ENCODE measurements at regions not wholly inside any gene's neighbourhood (a gene's known extent, or its start where the extent isn't known, plus 50 kb on each side); places are given as distances from the start of the nearest gene placed in this dataset.
"Not testable (repeated sequence)": the region's sequence is repeated elsewhere in the genome, so short reads cannot be mapped to it uniquely, and the experiment has no call there.

- no peak for FAIRE-seq
- Histone ChIP-seq H4K20me1 (ENCODE audit: insufficient read depth, low read length) (no peaks in the 10 kb centered on the region), H3K9me3 (ENCODE audit: insufficient read depth, low read depth, low read length) (no peaks in the 10 kb centered on the region), H3K27ac (ENCODE audit: low read depth, low read length) (no peak overlapping the region), H3K9ac (ENCODE audit: low read length) (no peak overlapping the region), H3K4me2 (ENCODE audit: low read length) (no peak overlapping the region), H3K36me3 (ENCODE audit: insufficient read depth, low read length) (no peaks in the 10 kb centered on the region), H3K79me2 (ENCODE audit: insufficient read depth, low read length) (no peaks in the 10 kb centered on the region), H2AFZ (ENCODE audit: low read depth, low read length) (no peak overlapping the region), H3K27me3 (ENCODE audit: insufficient read depth, low read length) (no peaks in the 10 kb centered on the region), H3K4me3 (ENCODE audit: insufficient read depth, low read depth, low read length) (no peak overlapping the region), H3K4me1 (ENCODE audit: insufficient read depth, low read length) (no peaks in the 10 kb centered on the region)
- H3K4me1 Mint-ChIP-seq (ENCODE audit: low read depth, unreplicated experiment), result no peaks in the 10 kb centered on the region
- H3K4me3 Mint-ChIP-seq (ENCODE audit: unreplicated experiment), result no peak overlapping the region
- peaks cover 4% of the 10 kb centered on the region for H3K27me3 Mint-ChIP-seq (ENCODE audit: low read depth, unreplicated experiment)
- H3K9me3 Mint-ChIP-seq (ENCODE audit: unreplicated experiment), result no peaks in the 10 kb centered on the region
- H3K36me3 Mint-ChIP-seq (ENCODE audit: low read depth, unreplicated experiment), result no peaks in the 10 kb centered on the region
- TF ChIP-seq CTCF (IDR thresholded peaks at IDR 0.05; ENCODE audit: insufficient read depth, low read depth, low read length) (no peak), EZH2 (IDR thresholded peaks at IDR 0.05; ENCODE audit: insufficient read depth, low read length) (no peak)
- no peak for DNase-seq (ENCODE audit: low read depth)
- H3K27ac Mint-ChIP-seq (ENCODE audit: unreplicated experiment), result no peak overlapping the region
Measured at GRCh38 chr3:130828948-130829947, 64.6 kb upstream of the ATP2C1 start.

- Histone ChIP-seq H3K4me2 (ENCODE audit: low read length) (no peak overlapping the region), H4K20me1 (ENCODE audit: insufficient read depth, low read length) (no peaks in the 10 kb centered on the region), H3K27me3 (ENCODE audit: insufficient read depth, low read length) (no peaks in the 10 kb centered on the region), H3K36me3 (ENCODE audit: insufficient read depth, low read length) (no peaks in the 10 kb centered on the region), H3K9me3 (ENCODE audit: insufficient read depth, low read depth, low read length) (no peaks in the 10 kb centered on the region), H2AFZ (ENCODE audit: low read depth, low read length) (no peak overlapping the region), H3K4me1 (ENCODE audit: insufficient read depth, low read length) (no peaks in the 10 kb centered on the region), H3K9ac (ENCODE audit: low read length) (no peak overlapping the region), H3K4me3 (ENCODE audit: insufficient read depth, low read depth, low read length) (no peak overlapping the region), H3K27ac (ENCODE audit: low read depth, low read length) (no peak overlapping the region), H3K79me2 (ENCODE audit: insufficient read depth, low read length) (no peaks in the 10 kb centered on the region)
- peaks cover 4% of the 10 kb centered on the region for H3K27me3 Mint-ChIP-seq (ENCODE audit: low read depth, unreplicated experiment)
- DNase-seq (ENCODE audit: low read depth) (no peak), FAIRE-seq (no peak)
- no peaks in the 10 kb centered on the region for H3K4me1 Mint-ChIP-seq (ENCODE audit: low read depth, unreplicated experiment)
- no peak overlapping the region for H3K27ac Mint-ChIP-seq (ENCODE audit: unreplicated experiment)
- no peaks in the 10 kb centered on the region for H3K36me3 Mint-ChIP-seq (ENCODE audit: low read depth, unreplicated experiment)
- no peak overlapping the region for H3K4me3 Mint-ChIP-seq (ENCODE audit: unreplicated experiment)
- TF ChIP-seq CTCF (IDR thresholded peaks at IDR 0.05; ENCODE audit: insufficient read depth, low read depth, low read length) (no peak), EZH2 (IDR thresholded peaks at IDR 0.05; ENCODE audit: insufficient read depth, low read length) (no peak)
- H3K9me3 Mint-ChIP-seq (ENCODE audit: unreplicated experiment), result no peaks in the 10 kb centered on the region
Measured at GRCh38 chr3:130831719-130832400, 62.0 kb upstream of the ATP2C1 start.

- not testable (repeated sequence) for H3K4me1 ChIP-seq (ENCODE audit: insufficient read depth, low read length); H3K4me3 Mint-ChIP-seq (ENCODE audit: unreplicated experiment); H3K4me1 Mint-ChIP-seq (ENCODE audit: low read depth, unreplicated experiment); DNase-seq (ENCODE audit: low read depth); FAIRE-seq; H3K9me3 Mint-ChIP-seq (ENCODE audit: unreplicated experiment); H3K27me3 ChIP-seq (ENCODE audit: insufficient read depth, low read length); H4K20me1 ChIP-seq (ENCODE audit: insufficient read depth, low read length); H3K27ac Mint-ChIP-seq (ENCODE audit: unreplicated experiment); H2AFZ ChIP-seq (ENCODE audit: low read depth, low read length); H3K36me3 Mint-ChIP-seq (ENCODE audit: low read depth, unreplicated experiment); H3K27ac ChIP-seq (ENCODE audit: low read depth, low read length); H3K27me3 Mint-ChIP-seq (ENCODE audit: low read depth, unreplicated experiment); H3K4me2 ChIP-seq (ENCODE audit: low read length); H3K36me3 ChIP-seq (ENCODE audit: insufficient read depth, low read length); H3K9ac ChIP-seq (ENCODE audit: low read length); H3K4me3 ChIP-seq (ENCODE audit: insufficient read depth, low read depth, low read length); H3K79me2 ChIP-seq (ENCODE audit: insufficient read depth, low read length); H3K9me3 ChIP-seq (ENCODE audit: insufficient read depth, low read depth, low read length)
Measured at GRCh38 chr3:130832401-130832746, 61.5 kb upstream of the ATP2C1 start.

Data from astrocyte (in vitro differentiated cells and primary cell).